GM21381 (cell line): ENCODE measurements at regions not wholly inside any gene's neighbourhood (a gene's known extent, or its start where the extent isn't known, plus 50 kb on each side); places are given as distances from the start of the nearest gene placed in this dataset.
"Not testable (repeated sequence)": the region's sequence is repeated elsewhere in the genome, so short reads cannot be mapped to it uniquely, and the experiment has no call there.

Experiments used
- ATAC-seq: cut with Tn5 transposase; IDR thresholded peaks from one replicate; pipeline ENCODE4 v1.9.1; 2021; ENCODE audit warnings: mild to moderate bottlenecking, moderate library complexity; ENCODE audit not compliant: unreplicated experiment

DNA sequence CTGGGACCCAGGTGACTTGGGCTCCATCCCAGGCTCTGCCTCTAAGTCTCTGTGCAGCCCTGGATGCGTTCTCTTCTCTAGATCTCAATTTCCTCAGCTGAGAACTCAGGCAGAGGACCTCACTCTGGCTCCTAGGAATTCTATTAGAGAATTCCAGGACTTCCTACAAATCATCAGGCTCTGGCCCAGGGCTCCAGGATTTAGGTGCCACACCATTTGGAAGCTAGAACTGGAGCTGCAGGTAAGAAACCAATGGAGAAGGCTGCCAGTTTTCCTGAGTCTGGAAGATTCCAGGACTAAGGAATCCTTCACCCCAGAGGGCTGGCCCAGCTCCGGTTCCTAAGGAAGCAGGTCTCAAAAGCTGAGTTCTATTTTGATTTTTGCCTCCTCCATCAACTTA is 189.8 kb upstream of the CDH5 start:
- ATAC-seq = no peak

- ATAC-seq = no peak
Measured at GRCh38 chr16:66176111-66176510, 190.4 kb upstream of the CDH5 start.

DNA sequence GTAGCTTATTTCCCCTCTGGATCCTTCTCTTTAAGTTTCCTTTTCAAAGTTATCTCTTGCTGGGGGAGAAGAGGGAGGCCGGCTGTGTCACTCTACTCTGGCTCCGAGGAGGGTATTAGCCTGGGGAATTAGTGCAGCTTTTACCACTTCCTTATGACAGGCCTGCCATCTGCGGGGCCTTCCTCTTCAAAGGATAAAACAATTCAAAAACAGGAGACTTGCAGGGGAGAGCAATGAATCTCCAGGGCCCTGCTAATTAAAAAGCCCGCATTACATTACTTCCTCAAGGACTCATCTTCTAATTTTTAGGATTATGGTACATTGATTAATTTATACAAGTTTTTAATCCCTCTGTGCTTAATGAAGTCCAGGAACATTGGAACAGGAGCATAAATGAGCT is 190.9 kb upstream of the CDH5 start:
- ATAC-seq = no peak

GRCh38 chr16:66175058-66175457 is 191.4 kb upstream of the CDH5 start:
- no peak for ATAC-seq

DNA sequence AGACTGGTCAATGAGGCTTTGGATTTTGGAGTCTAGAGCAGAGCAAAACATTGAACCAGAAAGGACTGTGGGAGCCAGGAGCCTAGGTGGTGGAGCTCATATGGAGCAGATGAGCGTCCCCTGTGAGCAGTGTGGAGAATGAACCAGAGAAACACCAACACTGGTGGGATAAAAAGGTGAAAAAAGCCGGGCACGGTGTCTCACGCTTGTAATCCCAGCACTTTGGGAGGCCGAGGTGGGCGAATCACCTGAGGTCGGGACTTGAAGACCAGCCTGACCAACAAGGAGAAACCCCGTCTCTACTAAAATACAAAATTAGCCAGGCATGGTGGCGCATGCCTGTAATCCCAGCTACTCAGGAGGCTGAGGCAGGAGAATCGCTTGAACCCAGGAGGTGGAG is 192.7 kb upstream of the CDH5 start:
- not testable (repeated sequence) for ATAC-seq

DNA sequence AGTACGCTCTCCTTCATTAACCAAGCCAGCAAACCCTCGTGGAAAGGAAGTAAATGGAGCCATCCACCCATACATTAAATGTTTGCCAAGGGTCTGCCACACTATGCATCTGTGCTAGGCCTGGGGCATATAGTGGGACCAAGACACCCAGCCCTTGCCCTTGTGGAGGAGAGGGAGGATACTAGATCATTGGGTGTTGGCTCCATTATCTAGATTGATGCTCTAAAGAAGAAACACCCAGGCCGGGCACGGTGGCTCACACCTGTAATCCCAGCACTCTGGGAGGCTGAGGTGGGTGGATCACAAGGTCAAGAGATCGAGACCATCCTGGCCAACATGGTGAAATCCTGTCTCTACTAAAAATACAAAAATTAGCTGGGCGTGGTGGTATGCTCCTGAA is 193.3 kb upstream of the CDH5 start:
- ATAC-seq = not testable (repeated sequence)

GRCh38 chr16:66172463-66172862 is 194.0 kb upstream of the CDH5 start:
- no peak for ATAC-seq

GRCh38 chr16:66171578-66171977 is 194.9 kb upstream of the CDH5 start:
- ATAC-seq = no peak

DNA sequence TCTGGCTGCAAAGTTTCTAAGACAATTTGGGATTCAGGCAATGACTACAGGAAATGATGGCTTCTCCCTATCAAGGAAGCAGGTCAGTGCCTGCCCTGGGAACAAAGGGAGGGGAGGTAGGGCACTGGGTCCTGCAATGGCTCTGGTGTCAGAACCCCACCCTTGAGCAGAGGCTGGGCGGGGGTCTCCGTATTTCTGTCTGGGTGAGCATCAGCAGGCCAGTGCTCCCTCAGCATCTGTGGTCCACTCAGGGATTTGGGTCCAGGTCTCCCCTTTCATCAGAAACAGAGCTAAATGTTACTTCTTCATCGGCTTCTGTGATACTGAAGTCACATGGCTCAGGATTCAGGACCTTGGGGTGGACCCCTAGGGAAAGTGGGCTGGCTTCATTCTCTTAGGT is 195.5 kb upstream of the CDH5 start:
- ATAC-seq = no peak

- no peak for ATAC-seq
Measured at GRCh38 chr16:66169817-66170216, 196.7 kb upstream of the CDH5 start.

DNA sequence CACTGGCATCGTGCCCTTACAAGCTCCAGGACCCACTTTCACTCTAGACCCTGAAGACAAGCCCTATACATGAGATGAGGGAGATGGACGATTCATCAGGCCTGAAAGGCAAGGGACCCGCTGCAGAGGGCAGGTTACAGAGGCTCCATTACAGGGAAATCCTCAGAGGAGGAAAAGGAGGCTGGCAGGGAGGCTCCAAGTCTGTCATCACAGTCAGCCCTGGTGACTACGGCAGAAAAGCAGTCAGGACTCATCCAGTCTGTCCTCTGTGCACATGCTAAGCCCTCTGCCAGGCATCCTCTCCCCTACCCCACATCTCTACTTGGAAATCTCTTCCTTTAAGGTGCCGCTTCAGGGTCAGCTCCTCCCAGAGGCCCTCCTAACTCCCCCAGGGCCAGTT is 197.7 kb upstream of the CDH5 start:
- ATAC-seq = no peak

DNA sequence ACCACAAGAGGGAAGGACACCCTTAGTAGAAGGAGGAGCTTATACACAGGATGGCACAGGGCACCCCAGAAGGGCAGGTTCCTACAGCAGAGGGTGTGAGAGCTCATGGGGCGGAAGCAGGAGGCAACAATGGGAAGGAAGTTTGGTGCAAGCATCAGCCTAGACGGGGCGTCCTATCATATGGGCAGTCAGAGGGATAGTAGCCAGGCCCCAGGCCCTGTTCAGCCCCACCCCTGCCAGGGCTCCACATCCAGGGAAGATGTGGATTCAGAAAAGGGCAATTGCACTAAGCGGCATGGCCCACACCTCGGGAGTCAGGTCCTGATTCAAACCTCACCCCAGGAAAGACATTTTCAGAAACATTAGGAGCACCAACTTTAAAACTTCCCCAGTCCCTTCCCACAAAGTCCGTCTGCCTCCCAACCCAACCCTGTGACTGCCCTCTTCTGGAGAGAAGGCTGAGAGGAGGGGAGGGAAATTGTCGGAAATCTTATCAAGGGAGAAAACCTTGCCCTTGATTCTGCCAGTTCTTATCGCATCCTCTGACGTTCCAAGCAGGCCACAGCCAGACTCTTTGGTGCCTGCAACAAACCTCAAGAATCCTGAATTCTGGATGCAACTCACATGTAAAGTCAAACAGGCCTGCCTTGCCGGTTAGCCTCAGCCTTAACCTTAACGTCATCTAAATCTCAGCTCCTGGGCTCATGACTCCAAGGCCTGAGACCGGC is 198.8 kb upstream of the CDH5 start:
- ATAC-seq = no peak

GRCh38 chr16:66166490-66166889 is 200.0 kb upstream of the CDH5 start:
- ATAC-seq = no peak

DNA sequence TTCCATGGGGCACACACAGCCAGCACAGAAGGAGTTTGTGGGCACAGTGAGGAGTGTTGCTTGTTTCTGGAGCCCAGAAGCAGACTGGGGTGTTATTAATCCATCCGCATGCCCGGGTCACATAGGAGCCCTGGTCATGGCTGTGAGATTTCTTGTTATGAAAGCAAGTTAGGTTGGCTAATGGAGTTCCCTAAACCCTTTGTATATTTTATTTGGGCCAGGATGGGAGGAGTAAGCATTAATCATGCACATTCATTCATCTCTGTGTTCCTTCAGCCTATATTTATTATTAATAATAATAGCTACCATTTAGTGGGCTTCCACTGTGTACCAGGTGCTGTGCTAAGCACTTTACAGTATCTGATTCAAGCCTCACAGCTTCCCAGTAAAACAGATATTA is 200.6 kb upstream of the CDH5 start:
- no peak for ATAC-seq

DNA sequence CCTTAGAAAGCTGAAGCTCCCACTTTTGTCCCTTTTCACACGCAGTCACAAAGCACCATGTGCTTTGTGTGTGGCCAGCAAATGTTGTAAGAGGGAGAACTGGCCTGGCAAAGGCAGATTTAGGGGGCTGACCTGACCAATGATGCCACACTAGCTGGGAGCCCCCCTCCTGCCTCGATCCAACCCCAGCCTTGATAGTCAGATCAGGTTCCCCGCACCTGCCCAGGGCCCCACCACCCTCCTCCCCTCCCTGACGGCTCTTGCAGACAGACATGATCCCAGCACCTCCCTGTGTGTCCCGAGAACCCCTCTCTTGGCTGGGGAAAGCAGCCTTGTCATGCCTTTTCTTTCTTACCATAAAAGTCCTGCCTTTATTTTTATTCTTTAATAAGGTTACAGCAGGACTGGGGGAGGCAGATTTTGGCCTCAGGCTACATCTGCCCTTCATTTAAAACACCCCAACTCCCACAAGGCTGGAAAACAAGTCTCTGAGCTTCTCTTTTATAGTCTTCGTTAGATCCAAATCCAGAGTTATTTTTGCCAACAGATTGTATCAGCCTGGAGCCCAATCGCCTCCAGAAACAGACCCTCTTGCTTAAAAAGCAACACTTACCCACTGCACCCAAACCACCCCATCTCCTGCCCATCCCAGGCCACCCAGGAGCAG is 201.8 kb upstream of the CDH5 start:
- ATAC-seq = no peak

- no peak for ATAC-seq
Measured at GRCh38 chr16:66162821-66163220, 203.7 kb upstream of the CDH5 start.

GRCh38 chr16:66161942-66162341 is 204.5 kb upstream of the CDH5 start:
- ATAC-seq = no peak

DNA sequence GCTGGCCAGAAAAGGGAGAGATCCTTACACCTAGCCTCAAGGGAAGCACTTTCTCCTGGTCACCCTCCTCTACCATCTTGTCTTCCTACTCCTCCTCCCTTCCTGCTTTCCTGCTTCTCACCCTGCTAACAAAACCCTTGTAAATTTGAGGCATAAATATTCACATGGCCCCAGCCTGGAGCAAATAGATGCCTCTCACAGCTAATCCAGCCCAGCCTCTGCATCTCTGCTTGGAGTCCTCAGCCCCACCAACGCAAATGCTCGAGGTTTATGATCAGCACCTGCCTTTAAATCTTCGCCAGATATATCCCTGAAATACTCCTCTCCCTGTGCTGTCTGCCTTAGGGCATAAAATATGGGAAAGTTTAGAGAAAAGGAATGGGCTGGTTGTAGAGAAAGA is 205.2 kb upstream of the CDH5 start:
- no peak for ATAC-seq

- ATAC-seq = no peak
Measured at GRCh38 chr16:66159987-66160386, 206.5 kb upstream of the CDH5 start.

- no peak for ATAC-seq
Measured at GRCh38 chr16:66156538-66156937, 210.0 kb upstream of the CDH5 start.

- no peak for ATAC-seq
Measured at GRCh38 chr16:66155933-66156332, 210.6 kb upstream of the CDH5 start.

DNA sequence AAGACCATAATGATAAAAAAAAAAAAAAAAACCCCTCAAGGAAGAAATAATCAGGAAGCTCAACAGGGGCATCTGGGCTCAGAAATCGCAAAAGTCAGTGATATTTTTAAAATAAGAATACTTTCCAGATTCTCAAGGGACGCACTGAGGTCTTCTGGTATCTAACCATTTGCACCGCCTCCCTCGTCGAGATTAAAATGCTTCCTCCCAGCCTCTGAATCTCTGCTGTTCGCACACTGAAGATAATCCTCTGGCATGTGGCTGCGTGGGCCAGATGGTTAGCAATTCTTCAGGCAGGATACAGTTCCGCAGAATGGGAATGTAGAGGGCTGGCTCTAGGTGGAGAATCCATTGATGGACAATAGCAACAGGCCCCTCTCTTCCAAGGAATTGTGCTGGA is 211.7 kb upstream of the CDH5 start:
- ATAC-seq = no peak
